Activated CD8-positive, alpha-beta T cell treated with anti-CD3 and anti-CD28 coated beads for 36 hours (primary cell): ENCODE measurements at regions not wholly inside any gene's neighbourhood (a gene's known extent, or its start where the extent isn't known, plus 50 kb on each side); places are given as distances from the start of the nearest gene placed in this dataset.

ENCODE experiments used
- ATAC-seq: fragments of 200-7000 bp; cut with Tn5 transposase; one replicate; pipeline ENCODE4 v1.10.0; 2021; ENCODE audit warnings: mild to moderate bottlenecking, moderate library complexity
- CTCF ChIA-PET: fragments of 350-600 bp; sonication (Branson Sonifier 250); formaldehyde crosslinking; loops from one replicate; lab custom pipeline; 2021; ENCODE audit warnings: antibody characterized with exemption; lab: Charles Lee
- POLR2A ChIA-PET: fragments of 350-600 bp; sonication (Branson Sonifier 250); formaldehyde crosslinking; loops from one replicate; lab custom pipeline; 2021; ENCODE audit warnings: antibody characterized with exemption; lab: Charles Lee
- DNase-seq: peaks from one replicate; pipeline ENCODE4 v3.0.0-alpha.2; 2020
- H3K27ac Mint-ChIP-seq: one replicate; pipeline ENCODE4 v1.8.0; 2021; ENCODE audit warnings: mild to moderate bottlenecking, mixed read lengths
- H3K27me3 Mint-ChIP-seq: one replicate; pipeline ENCODE4 v1.8.0; 2021; ENCODE audit warnings: mixed read lengths
- H3K36me3 Mint-ChIP-seq: one replicate; pipeline ENCODE4 v1.8.0; 2021; ENCODE audit warnings: low read depth, mixed read lengths
- H3K4me1 Mint-ChIP-seq: one replicate; pipeline ENCODE4 v1.8.0; 2021; ENCODE audit warnings: low read depth, mixed read lengths
- H3K4me3 Mint-ChIP-seq: one replicate; pipeline ENCODE4 v1.8.0; 2021; ENCODE audit warnings: mild to moderate bottlenecking, moderate library complexity, mixed read lengths
- H3K9me3 Mint-ChIP-seq: one replicate; pipeline ENCODE4 v1.8.0; 2021; ENCODE audit warnings: mixed read lengths
- CTCF ChIP-seq: fragments of 200-600 bp; IDR thresholded peaks from one replicate; pipeline ENCODE4 v1.8.0; 2022; ENCODE audit warnings: antibody characterized with exemption, mild to moderate bottlenecking
- intact Hi-C: fragments of 100-400 bp; cut with micrococcal nuclease; formaldehyde crosslinking; loops from one replicate; pipeline ENCODE4 v1.10.0; 2022

GRCh38 chr20:57970116-57970515 lies 258.3 kb downstream of the ANKRD60 start:
- Mint-ChIP-seq H3K36me3 (no peaks in the 10 kb centered on the region), H3K27me3 (peaks cover 2% of the 10 kb centered on the region), H3K4me3 (no peak overlapping the region), H3K4me1 (no peaks in the 10 kb centered on the region), H3K9me3 (peaks cover 4% of the 10 kb centered on the region), H3K27ac (no peak overlapping the region)
- DNase-seq (no peak), ATAC-seq (no peak)
- intact Hi-C loops = no loop called here
- no peak for TF ChIP-seq CTCF
- ChIA-PET POLR2A (no interaction called here), CTCF (no interaction called here)

GRCh38 chr20:57968120-57968519 lies 258.3 kb upstream of the PMEPA1 start:
- ATAC-seq (no peak), DNase-seq (no peak)
- Mint-ChIP-seq H3K9me3 (no peaks in the 10 kb centered on the region), H3K27ac (no peak overlapping the region), H3K27me3 (peaks cover 2% of the 10 kb centered on the region), H3K4me3 (no peak overlapping the region), H3K36me3 (no peaks in the 10 kb centered on the region), H3K4me1 (no peaks in the 10 kb centered on the region)
- ChIA-PET POLR2A (no interaction called here), CTCF (no interaction called here)
- intact Hi-C loops = no loop called here
- no peak for TF ChIP-seq CTCF

- Mint-ChIP-seq H3K9me3 (no peaks in the 10 kb centered on the region), H3K4me3 (no peak overlapping the region), H3K27me3 (peaks cover 2% of the 10 kb centered on the region), H3K27ac (no peak overlapping the region), H3K4me1 (no peaks in the 10 kb centered on the region), H3K36me3 (no peaks in the 10 kb centered on the region)
- intact Hi-C loops = no loop called here
- ChIA-PET CTCF (no interaction called here), POLR2A (no interaction called here)
- DNase-seq (no peak), ATAC-seq (no peak)
- TF ChIP-seq CTCF = no peak
Measured at GRCh38 chr20:57967364-57967763, 257.5 kb upstream of the PMEPA1 start.

- ChIA-PET POLR2A (interaction anchor here (1.4 kb wide), 1 partner anchor 10 kb away, joined by 3 read pairs; no protein-coding TSS in a partner anchor), CTCF (no interaction called here)
- H3K27ac Mint-ChIP-seq = no peak overlapping the region
- peaks cover under 1% of the 10 kb centered on the region for H3K27me3 Mint-ChIP-seq
- no peaks in the 10 kb centered on the region for H3K9me3 Mint-ChIP-seq
- no peaks in the 10 kb centered on the region for H3K36me3 Mint-ChIP-seq
- no peak for ATAC-seq
- intact Hi-C loops = no loop called here
- no peak for TF ChIP-seq CTCF
- H3K4me3 Mint-ChIP-seq = no peak overlapping the region
- DNase-seq = no peak
- no peaks in the 10 kb centered on the region for H3K4me1 Mint-ChIP-seq
Measured at GRCh38 chr20:57966620-57967019, 256.8 kb upstream of the PMEPA1 start.

GRCh38 chr20:57965441-57965840 lies 255.6 kb upstream of the PMEPA1 start:
- no peaks in the 10 kb centered on the region for H3K27me3 Mint-ChIP-seq
- H3K9me3 Mint-ChIP-seq = no peaks in the 10 kb centered on the region
- CTCF ChIA-PET = no interaction called here
- H3K36me3 Mint-ChIP-seq = no peaks in the 10 kb centered on the region
- no peaks in the 10 kb centered on the region for H3K4me1 Mint-ChIP-seq
- DNase-seq (no peak), ATAC-seq (no peak)
- H3K27ac Mint-ChIP-seq = no peak overlapping the region
- intact Hi-C loops = no loop called here
- TF ChIP-seq CTCF = no peak
- POLR2A ChIA-PET = interaction anchor here (1.0 to 1.4 kb wide), 2 partner anchors 9 to 41 kb away, joined by 3 read pairs; no protein-coding TSS in a partner anchor
- H3K4me3 Mint-ChIP-seq = no peak overlapping the region
